AG09319 (cell line): ENCODE measurements at regions not wholly inside any gene's neighbourhood (a gene's known extent, or its start where the extent isn't known, plus 50 kb on each side); places are given as distances from the start of the nearest gene placed in this dataset.

Source experiments
- DNase-seq: peaks from one replicate; pipeline ENCODE4 v3.0.0-alpha.2; 2010; ENCODE audit warnings: low read depth; ENCODE audit errors: extremely low read depth
- CTCF ChIP-seq: IDR thresholded peaks from 2 replicates; pipeline ENCODE4 v1.5.1; 2011; ENCODE audit warnings: low read depth, mild to moderate bottlenecking, inconsistent platforms, low read length, moderate library complexity

- DNase-seq = no peak
- TF ChIP-seq CTCF = no peak
Observed at GRCh38 chr5:4533457-4534105, 606.5 kb upstream of the ADAMTS16 start.

- DNase-seq = no peak
- no peak for TF ChIP-seq CTCF
Observed at GRCh38 chr5:4537489-4537888, 602.6 kb upstream of the ADAMTS16 start.

- TF ChIP-seq CTCF = no peak
Observed at GRCh38 chr5:4540375-4541173, 599.6 kb upstream of the ADAMTS16 start.

GRCh38 chr5:4541334-4541733 lies 598.8 kb upstream of the ADAMTS16 start:
- no peak for TF ChIP-seq CTCF
- no peak for DNase-seq

More at GRCh38 chr5:4540375-4541173, 599.6 kb upstream of the ADAMTS16 start:
- DNase-seq = no peak

- no peak for DNase-seq
- no peak for TF ChIP-seq CTCF
Observed at GRCh38 chr5:4542145-4542778, 597.9 kb upstream of the ADAMTS16 start.

GRCh38 chr5:4544049-4544670 lies 596.0 kb upstream of the ADAMTS16 start:
- TF ChIP-seq CTCF = no peak

GRCh38 chr5:4547547-4547946 lies 592.6 kb upstream of the ADAMTS16 start:
- DNase-seq = no peak
- TF ChIP-seq CTCF = no peak

More at GRCh38 chr5:4544049-4544670, 596.0 kb upstream of the ADAMTS16 start:
- DNase-seq = no peak
